Osteocyte (in vitro differentiated cells): ENCODE measurements at regions not wholly inside any gene's neighbourhood (a gene's known extent, or its start where the extent isn't known, plus 50 kb on each side); places are given as distances from the start of the nearest gene placed in this dataset.
A peak's percentile ranks its signal among the peaks of the same experiment; 100 is the strongest.

ENCODE experiments used
- DNase-seq: peaks from one replicate; pipeline ENCODE4 v3.0.0; 2021; ENCODE audit warnings: mixed read lengths; ENCODE audit not compliant: unreplicated experiment; ENCODE audit errors: extremely low spot score
- H3K27ac Mint-ChIP-seq: one replicate; pipeline ENCODE4 v1.8.0; 2021; ENCODE audit warnings: mild to moderate bottlenecking, mixed read lengths; ENCODE audit not compliant: unreplicated experiment
- H3K27me3 Mint-ChIP-seq: one replicate; pipeline ENCODE4 v1.8.0; 2021; ENCODE audit warnings: mixed read lengths; ENCODE audit not compliant: unreplicated experiment
- H3K36me3 Mint-ChIP-seq: one replicate; pipeline ENCODE4 v1.8.0; 2021; ENCODE audit warnings: mixed read lengths; ENCODE audit not compliant: unreplicated experiment
- H3K4me1 Mint-ChIP-seq: one replicate; pipeline ENCODE4 v1.8.0; 2021; ENCODE audit warnings: mixed read lengths; ENCODE audit not compliant: unreplicated experiment
- H3K4me3 Mint-ChIP-seq: one replicate; pipeline ENCODE4 v1.8.0; 2021; ENCODE audit warnings: mild to moderate bottlenecking, moderate library complexity, mixed read lengths; ENCODE audit not compliant: unreplicated experiment
- H3K9me3 Mint-ChIP-seq: one replicate; pipeline ENCODE4 v1.8.0; 2021; ENCODE audit warnings: mixed read lengths; ENCODE audit not compliant: unreplicated experiment
- TF ChIP-seq, protein P1 (sequence below): fragments of 200-600 bp; sonication (generic); IDR thresholded peaks from 2 replicates; pipeline ENCODE4 v1.5.0; 2021; ENCODE audit warnings: antibody characterized with exemption, mild to moderate bottlenecking, moderate library complexity

DNA sequence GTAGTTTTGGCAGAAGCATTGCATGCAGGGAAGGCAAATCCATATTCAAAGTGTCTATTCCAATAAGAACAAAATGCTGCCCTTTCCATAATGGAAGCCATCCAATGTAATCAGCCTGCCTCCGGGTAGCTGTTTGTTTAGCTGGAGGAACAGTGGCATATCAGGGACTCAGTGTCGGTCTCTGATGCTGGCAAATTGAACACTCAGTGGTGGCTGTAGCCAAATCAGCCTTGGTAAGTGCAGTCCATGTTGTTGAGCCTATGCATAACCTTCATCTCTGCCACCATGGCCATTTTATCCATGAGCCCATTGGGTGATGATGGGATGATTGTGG, 147.8 kb upstream of the MAX start:
- Mint-ChIP-seq H3K9me3 (no peaks in the 10 kb centered on the region), H3K4me3 (no peak overlapping the region), H3K27ac (no peak overlapping the region), H3K4me1 (peaks cover 9% of the 10 kb centered on the region), H3K27me3 (no peaks in the 10 kb centered on the region), H3K36me3 (no peaks in the 10 kb centered on the region)
- TF ChIP-seq, protein P1, sequence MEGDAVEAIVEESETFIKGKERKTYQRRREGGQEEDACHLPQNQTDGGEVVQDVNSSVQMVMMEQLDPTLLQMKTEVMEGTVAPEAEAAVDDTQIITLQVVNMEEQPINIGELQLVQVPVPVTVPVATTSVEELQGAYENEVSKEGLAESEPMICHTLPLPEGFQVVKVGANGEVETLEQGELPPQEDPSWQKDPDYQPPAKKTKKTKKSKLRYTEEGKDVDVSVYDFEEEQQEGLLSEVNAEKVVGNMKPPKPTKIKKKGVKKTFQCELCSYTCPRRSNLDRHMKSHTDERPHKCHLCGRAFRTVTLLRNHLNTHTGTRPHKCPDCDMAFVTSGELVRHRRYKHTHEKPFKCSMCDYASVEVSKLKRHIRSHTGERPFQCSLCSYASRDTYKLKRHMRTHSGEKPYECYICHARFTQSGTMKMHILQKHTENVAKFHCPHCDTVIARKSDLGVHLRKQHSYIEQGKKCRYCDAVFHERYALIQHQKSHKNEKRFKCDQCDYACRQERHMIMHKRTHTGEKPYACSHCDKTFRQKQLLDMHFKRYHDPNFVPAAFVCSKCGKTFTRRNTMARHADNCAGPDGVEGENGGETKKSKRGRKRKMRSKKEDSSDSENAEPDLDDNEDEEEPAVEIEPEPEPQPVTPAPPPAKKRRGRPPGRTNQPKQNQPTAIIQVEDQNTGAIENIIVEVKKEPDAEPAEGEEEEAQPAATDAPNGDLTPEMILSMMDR, result no peak
- DNase-seq, result no peak

DNA sequence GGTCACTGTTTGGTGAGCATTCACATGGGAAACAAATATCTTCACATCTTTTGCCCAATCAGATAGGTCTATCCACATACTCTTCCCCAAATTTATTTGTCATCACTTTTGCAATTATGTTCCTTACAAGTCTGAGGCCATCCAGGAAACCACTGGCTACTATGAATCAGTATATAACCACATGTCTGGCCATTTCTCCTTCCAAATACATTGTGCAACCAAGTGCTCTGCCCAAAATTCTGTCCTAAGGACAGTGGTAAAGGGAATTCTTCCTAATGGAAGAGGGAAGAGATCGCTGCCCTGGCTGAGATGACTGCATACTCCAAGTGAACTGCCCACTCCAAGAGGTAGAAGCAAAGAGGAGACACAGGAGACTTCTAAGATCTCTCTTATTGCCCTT, 148.9 kb upstream of the MAX start:
- TF ChIP-seq, protein P1, result no peak
- DNase-seq, result no peak
- no peaks in the 10 kb centered on the region for H3K27me3 Mint-ChIP-seq
- H3K4me3 Mint-ChIP-seq, result no peak overlapping the region
- no peaks in the 10 kb centered on the region for H3K36me3 Mint-ChIP-seq
- no peak overlapping the region for H3K27ac Mint-ChIP-seq
- H3K4me1 Mint-ChIP-seq, result peaks cover 20% of the 10 kb centered on the region
- H3K9me3 Mint-ChIP-seq, result no peaks in the 10 kb centered on the region

DNA sequence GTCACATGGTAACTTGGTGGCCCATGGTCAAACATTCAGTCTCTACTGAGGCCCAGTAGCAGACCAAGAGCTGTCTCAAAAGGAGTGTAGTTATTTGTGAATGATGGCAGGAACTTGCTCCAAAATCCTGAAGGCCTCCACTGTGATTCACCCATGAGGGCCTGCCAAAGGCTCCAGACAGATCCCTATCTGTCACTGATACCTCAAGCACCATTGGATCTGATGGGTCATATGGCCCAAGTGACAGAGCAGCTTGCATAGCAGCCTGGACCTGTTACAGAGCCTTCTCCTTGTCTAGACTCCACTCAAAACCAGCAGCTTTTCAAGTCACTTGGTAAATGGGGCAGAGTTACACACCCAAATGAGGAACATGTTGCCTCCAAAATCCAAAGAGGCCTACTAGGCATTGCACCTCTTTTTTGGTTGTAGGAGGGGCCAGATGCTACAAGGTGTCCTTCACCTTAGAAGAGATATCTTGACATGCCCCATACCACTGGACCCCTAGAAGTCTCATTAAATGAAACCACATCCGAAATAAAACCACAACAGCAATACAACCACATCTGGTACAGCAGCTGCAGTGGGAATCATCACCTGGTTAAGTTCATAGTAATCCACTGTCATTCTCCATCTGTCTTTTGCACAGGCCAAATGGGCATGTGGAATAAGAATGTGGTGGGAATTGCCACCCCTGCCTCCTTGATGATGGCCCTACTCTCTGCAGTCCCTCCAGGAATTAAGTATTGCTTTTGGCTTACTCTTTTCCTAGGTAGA, 150.4 kb upstream of the MAX start:
- no peaks in the 10 kb centered on the region for H3K36me3 Mint-ChIP-seq
- TF ChIP-seq, protein P1, result no peak
- H3K27ac Mint-ChIP-seq, result no peak overlapping the region
- no peak for DNase-seq
- H3K4me3 Mint-ChIP-seq, result no peak overlapping the region
- H3K4me1 Mint-ChIP-seq, result peaks cover 26% of the 10 kb centered on the region
- H3K9me3 Mint-ChIP-seq, result no peaks in the 10 kb centered on the region
- H3K27me3 Mint-ChIP-seq, result no peaks in the 10 kb centered on the region

DNA sequence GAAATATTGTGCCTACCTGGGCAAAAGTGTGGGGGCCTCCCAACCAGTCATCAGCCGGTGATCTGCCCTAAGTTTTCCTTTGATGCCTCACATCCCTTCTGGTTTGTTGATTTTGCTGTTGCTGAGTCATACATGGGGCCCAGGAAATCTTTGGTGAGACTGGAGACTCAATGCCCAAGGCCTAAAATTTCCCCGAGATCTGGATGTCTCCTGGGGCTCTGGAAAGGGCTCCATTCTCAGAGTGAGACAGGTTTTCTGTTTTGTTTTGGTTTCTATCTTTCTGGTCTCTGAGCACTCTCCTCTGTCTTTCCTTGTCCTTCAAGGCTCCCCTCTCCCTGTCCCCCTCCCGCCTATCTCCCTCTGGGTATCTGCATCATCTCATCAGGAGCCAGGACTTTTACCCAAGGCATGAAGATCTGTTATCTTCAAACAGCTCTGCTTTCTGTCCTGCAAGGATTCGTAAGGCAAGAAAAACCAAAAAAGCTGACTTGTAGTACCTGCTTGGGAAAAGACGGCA, 152.8 kb upstream of the MAX start:
- TF ChIP-seq, protein P1, result no peak
- no peak for DNase-seq
- H3K4me3 Mint-ChIP-seq, result no peak overlapping the region
- no peaks in the 10 kb centered on the region for H3K27me3 Mint-ChIP-seq
- no peaks in the 10 kb centered on the region for H3K36me3 Mint-ChIP-seq
- H3K4me1 Mint-ChIP-seq, result peaks cover 40% of the 10 kb centered on the region
- H3K9me3 Mint-ChIP-seq, result no peaks in the 10 kb centered on the region
- peak overlapping the region; percentile 25 for H3K27ac Mint-ChIP-seq

DNA sequence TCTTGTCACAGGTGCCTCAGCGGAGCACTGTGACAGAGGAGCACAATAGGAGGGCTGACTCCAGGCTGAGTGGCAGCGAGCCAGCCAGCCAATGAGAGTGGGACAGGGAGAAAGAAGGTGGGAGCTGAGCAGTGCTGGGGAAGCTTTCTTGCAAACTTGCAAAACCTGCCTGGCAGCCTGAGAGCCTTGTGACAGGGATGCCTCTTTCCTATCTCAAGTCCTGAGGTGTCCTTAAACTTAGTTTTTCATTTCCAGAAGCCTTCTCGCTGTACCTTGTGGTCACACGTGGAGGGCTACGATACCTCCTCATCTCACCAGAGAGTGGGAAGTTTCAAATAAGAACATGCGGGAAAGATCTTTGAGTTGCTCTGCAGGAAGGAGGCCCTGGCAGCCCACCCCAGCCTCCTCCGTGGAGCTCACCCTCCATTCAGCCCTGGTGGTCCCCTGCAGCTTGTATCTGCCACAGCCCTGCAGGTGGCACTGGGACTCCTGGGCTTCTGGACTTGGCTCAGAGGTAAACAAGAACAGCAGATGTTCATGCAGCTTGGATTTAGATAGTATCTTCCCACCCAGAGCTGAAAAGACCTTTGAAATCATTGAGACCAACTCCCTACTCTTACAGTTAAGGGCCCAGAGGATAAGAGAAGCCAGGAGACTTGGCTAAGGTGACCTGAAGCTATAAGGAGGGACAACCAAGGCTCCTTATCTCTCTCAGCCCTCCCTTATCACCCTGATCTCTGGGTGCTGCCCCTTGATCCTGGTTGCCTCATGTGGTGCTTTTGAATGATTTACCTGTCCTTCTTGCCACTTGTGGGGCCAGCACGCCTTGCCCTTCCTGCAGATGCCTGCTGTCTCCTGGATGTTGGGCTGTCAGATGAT, 153.5 kb upstream of the MAX start:
- Mint-ChIP-seq H3K9me3 (no peaks in the 10 kb centered on the region), H3K4me1 (peaks cover 47% of the 10 kb centered on the region), H3K27ac (no peak overlapping the region), H3K36me3 (no peaks in the 10 kb centered on the region), H3K27me3 (no peaks in the 10 kb centered on the region), H3K4me3 (no peak overlapping the region)
- TF ChIP-seq, protein P1, result no peak
- no peak for DNase-seq
